Inflammatory macrophage (primary cell): ENCODE measurements at regions not wholly inside any gene's neighbourhood (a gene's known extent, or its start where the extent isn't known, plus 50 kb on each side); places are given as distances from the start of the nearest gene placed in this dataset.
A peak's percentile ranks its signal among the peaks of the same experiment; 100 is the strongest.
"Not testable (repeated sequence)": the region's sequence is repeated elsewhere in the genome, so short reads cannot be mapped to it uniquely, and the experiment has no call there.

Experiments
- DNase-seq, 2 donors: peaks; one replicate each; pipeline ENCODE4 v3.0.0-alpha.2; 2020 to 2022

GRCh38 chr4:100340512-100341485 is 150.5 kb upstream of the DDIT4L start:
- peak in 1 of 2 donors; percentile 10 for DNase-seq

- DNase-seq: no peak
Observed at GRCh38 chr4:100339870-100340269, 149.6 kb upstream of the DDIT4L start.

- DNase-seq: not testable (repeated sequence)
Observed at GRCh38 chr4:100333491-100333890, 143.2 kb upstream of the DDIT4L start.

GRCh38 chr4:100317032-100317864 is 127.0 kb upstream of the DDIT4L start:
- DNase-seq: no peak

- DNase-seq: no peak
Observed at GRCh38 chr4:100314057-100314456, 123.8 kb upstream of the DDIT4L start.

- no peak for DNase-seq
Observed at GRCh38 chr4:100312615-100313350, 122.5 kb upstream of the DDIT4L start.

- no peak for DNase-seq
Observed at GRCh38 chr4:100311181-100311580, 120.9 kb upstream of the DDIT4L start.

- DNase-seq: no peak
Observed at GRCh38 chr4:100306018-100306417, 115.8 kb upstream of the DDIT4L start.

- no peak for DNase-seq
Observed at GRCh38 chr4:100302061-100303026, 112.1 kb upstream of the DDIT4L start.

GRCh38 chr4:100299046-100299840 is 109.0 kb upstream of the DDIT4L start:
- no peak for DNase-seq

- no peak for DNase-seq
Observed at GRCh38 chr4:100295792-100296191, 105.5 kb upstream of the DDIT4L start.

- DNase-seq: no peak
Observed at GRCh38 chr4:100294356-100294755, 104.1 kb upstream of the DDIT4L start.

- DNase-seq: no peak
Observed at GRCh38 chr4:100290585-100290984, 100.3 kb upstream of the DDIT4L start.

- no peak for DNase-seq
Observed at GRCh38 chr4:100289946-100290345, 99.7 kb upstream of the DDIT4L start.

GRCh38 chr4:100289530-100289888 is 99.2 kb upstream of the DDIT4L start:
- DNase-seq: no peak

- no peak for DNase-seq
Observed at GRCh38 chr4:100288811-100289529, 98.7 kb upstream of the DDIT4L start.

GRCh38 chr4:100288161-100288560 is 97.9 kb upstream of the DDIT4L start:
- no peak for DNase-seq

GRCh38 chr4:100287534-100287933 is 97.3 kb upstream of the DDIT4L start:
- DNase-seq: no peak

- no peak for DNase-seq
Observed at GRCh38 chr4:100286636-100287035, 96.4 kb upstream of the DDIT4L start.

- DNase-seq: no peak
Observed at GRCh38 chr4:100285121-100285520, 94.9 kb upstream of the DDIT4L start.
